ENCODE measurements at regions not wholly inside any gene's neighbourhood (a gene's known extent, or its start where the extent isn't known, plus 50 kb on each side); places are given as distances from the start of the nearest gene placed in this dataset.

- TF ChIP-seq CTCF (IDR thresholded peaks at IDR 0.05) (no peak), POLR2A (IDR thresholded peaks at IDR 0.05) (no peak), EP300 (IDR thresholded peaks at IDR 0.05) (no peak)
These were observed 289.4 kb downstream of the THBS2 start for GRCh38 chr6:168964138-168964835.
